Bronchial epithelial cell (primary cell): ENCODE measurements at regions not wholly inside any gene's neighbourhood (a gene's known extent, or its start where the extent isn't known, plus 50 kb on each side); places are given as distances from the start of the nearest gene placed in this dataset.

Experiments
- DNase-seq: peaks from one replicate; pipeline ENCODE4 v3.0.0-alpha.2; 2010; ENCODE audit warnings: low read depth
- FAIRE-seq: peaks from 2 replicates; lab custom pipeline; 2011; peaks lifted over from hg19 to GRCh38; lab: Jason Lieb, UNC
- H3K27me3 ChIP-seq: 2 replicates; pipeline ENCODE4 v1.5.1; 2011; ENCODE audit warnings: low read length; ENCODE audit not compliant: control insufficient read depth, insufficient read depth
- H3K36me3 ChIP-seq: 2 replicates; pipeline ENCODE4 v1.5.1; 2011; ENCODE audit warnings: low read length; ENCODE audit not compliant: control insufficient read depth, insufficient read depth
- H3K4me3 ChIP-seq: 2 replicates; pipeline ENCODE4 v1.5.1; 2011; ENCODE audit warnings: mild to moderate bottlenecking, low read depth, low read length, control low read depth
- CTCF ChIP-seq: IDR thresholded peaks from 2 replicates; pipeline ENCODE4 v1.5.1; 2011; ENCODE audit warnings: mild to moderate bottlenecking, moderate library complexity, low read length, control low read depth, inconsistent platforms; ENCODE audit not compliant: insufficient read depth, severe bottlenecking

DNA sequence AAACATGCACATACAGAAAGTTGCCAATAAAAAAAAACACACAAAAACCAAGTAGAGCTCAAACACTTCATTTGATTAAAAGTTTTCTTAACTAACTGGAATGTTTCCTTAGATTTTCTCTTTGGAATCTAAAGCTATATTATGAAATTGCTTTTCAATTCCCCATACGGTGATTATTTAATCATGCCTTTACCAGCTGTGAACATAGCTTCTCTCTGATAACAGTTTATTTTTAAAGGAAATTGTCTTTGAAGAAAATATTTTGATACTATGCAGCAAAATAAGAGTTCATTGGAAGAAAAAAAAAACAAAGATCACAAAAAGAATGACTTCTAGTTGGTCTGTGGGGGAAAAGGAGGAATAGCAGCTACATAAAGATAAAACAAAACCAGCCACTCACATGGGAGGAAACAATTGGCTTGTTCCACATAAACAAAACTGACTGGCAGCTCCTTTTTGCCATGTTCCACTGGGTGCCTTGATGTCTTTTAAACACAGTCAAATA lies 71.4 kb downstream of the BMP4 start:
- no peak for DNase-seq
- H3K27me3 ChIP-seq = no peaks in the 10 kb centered on the region
- H3K36me3 ChIP-seq = no peaks in the 10 kb centered on the region
- H3K4me3 ChIP-seq = no peak overlapping the region
- no peak for TF ChIP-seq CTCF
- no peak for FAIRE-seq

DNA sequence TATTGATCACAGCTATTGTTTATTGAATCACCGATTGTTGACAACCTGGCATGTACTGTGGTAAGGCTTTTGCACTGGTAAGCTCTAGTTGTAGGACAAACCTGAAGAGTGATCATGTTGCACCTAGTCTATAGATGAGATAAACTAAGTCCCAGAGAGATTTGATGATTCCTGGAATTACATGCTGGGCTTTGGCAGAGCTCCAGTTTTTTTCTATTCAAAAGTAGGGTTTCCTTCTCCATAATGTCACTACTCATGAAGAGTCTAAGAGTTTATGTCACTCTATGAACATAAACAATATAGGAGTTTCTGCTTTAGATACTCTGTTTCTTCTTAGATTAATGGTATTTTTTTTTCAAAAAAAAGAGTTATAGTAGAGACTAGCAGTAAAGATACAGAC lies 72.0 kb downstream of the BMP4 start:
- H3K36me3 ChIP-seq = no peaks in the 10 kb centered on the region
- FAIRE-seq = no peak
- no peak for TF ChIP-seq CTCF
- H3K4me3 ChIP-seq = no peak overlapping the region
- no peaks in the 10 kb centered on the region for H3K27me3 ChIP-seq
- no peak for DNase-seq

- TF ChIP-seq CTCF = no peak
- H3K4me3 ChIP-seq = no peak overlapping the region
- no peaks in the 10 kb centered on the region for H3K36me3 ChIP-seq
- FAIRE-seq = no peak
- H3K27me3 ChIP-seq = no peaks in the 10 kb centered on the region
- DNase-seq = no peak
Observed at GRCh38 chr14:53883739-53884138, 72.9 kb downstream of the BMP4 start.

DNA sequence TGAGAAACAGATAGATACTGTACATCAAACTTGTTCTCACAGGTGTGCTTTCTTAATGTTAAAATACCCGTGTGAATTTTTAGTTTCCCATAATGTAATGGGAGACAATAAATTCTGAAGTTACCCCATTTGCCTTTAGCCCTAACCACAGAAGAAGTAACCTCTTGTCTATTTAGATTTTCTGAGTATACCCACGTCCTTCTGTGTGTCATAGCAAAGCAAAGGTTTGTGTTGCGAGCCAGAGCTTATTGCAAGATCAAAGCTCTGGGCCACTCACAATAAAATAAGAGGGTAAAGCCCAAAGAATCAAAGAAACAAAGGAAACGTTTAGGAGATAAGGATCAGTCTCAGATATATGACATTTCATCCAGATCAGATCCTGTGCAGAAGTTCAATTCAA lies 73.9 kb downstream of the BMP4 start:
- Histone ChIP-seq H3K27me3 (no peaks in the 10 kb centered on the region), H3K36me3 (no peaks in the 10 kb centered on the region), H3K4me3 (no peak overlapping the region)
- no peak for FAIRE-seq
- no peak for DNase-seq
- no peak for TF ChIP-seq CTCF

DNA sequence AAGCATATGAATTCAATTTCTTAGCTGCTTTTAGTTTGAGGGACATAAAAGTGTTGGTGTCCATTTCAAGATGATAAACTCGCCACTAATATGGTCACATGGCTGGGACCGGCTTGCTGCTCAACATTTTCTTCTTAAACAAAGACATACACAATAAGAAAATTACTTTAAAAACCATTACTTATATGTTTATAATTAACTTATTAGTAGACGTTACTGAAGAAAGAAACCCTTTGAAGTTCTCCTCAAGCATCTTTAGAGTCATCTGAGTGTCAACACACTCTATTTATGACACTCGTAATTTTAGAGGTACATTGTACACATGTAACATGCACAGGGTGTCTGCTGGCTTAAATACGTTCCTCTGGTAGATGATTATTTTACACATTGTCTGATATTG lies 74.7 kb downstream of the BMP4 start:
- Histone ChIP-seq H3K36me3 (no peaks in the 10 kb centered on the region), H3K27me3 (no peaks in the 10 kb centered on the region), H3K4me3 (no peak overlapping the region)
- TF ChIP-seq CTCF = no peak
- FAIRE-seq = no peak
- no peak for DNase-seq

GRCh38 chr14:53881161-53881871 lies 75.3 kb downstream of the BMP4 start:
- FAIRE-seq (no peak), DNase-seq (no peak)
- Histone ChIP-seq H3K27me3 (no peaks in the 10 kb centered on the region), H3K36me3 (no peaks in the 10 kb centered on the region), H3K4me3 (no peak overlapping the region)
- TF ChIP-seq CTCF = no peak
